Neuronal stem cell (in vitro differentiated cells): ENCODE measurements at regions not wholly inside any gene's neighbourhood (a gene's known extent, or its start where the extent isn't known, plus 50 kb on each side); places are given as distances from the start of the nearest gene placed in this dataset.

Experiments used
- DNase-seq: peaks from one replicate; pipeline ENCODE4 v3.0.0-alpha.2; 2013; ENCODE audit warnings: low spot score
- H2AFZ ChIP-seq: one replicate; pipeline ENCODE4 v1.6.1; 2013; ENCODE audit warnings: mild to moderate bottlenecking, low read length, inconsistent platforms
- H2AK5ac ChIP-seq: 2 replicates; pipeline ENCODE4 v1.6.1; 2013; ENCODE audit warnings: low read depth, mild to moderate bottlenecking, inconsistent platforms, low read length, moderate library complexity, mixed read lengths
- H2BK120ac ChIP-seq: 2 replicates; pipeline ENCODE4 v1.6.1; 2013; ENCODE audit warnings: low read depth, mild to moderate bottlenecking, inconsistent platforms, low read length, moderate library complexity, mixed read lengths
- H2BK12ac ChIP-seq: one replicate; pipeline ENCODE4 v1.6.1; 2013; ENCODE audit warnings: low read length, inconsistent platforms
- H2BK15ac ChIP-seq: 2 replicates; pipeline ENCODE4 v1.6.1; 2013; ENCODE audit warnings: mild to moderate bottlenecking, low read length, inconsistent platforms, mixed read lengths
- H2BK5ac ChIP-seq: one replicate; pipeline ENCODE4 v1.6.1; 2013; ENCODE audit warnings: inconsistent platforms, mild to moderate bottlenecking, low read length, moderate library complexity
- H3K14ac ChIP-seq: one replicate; pipeline ENCODE4 v1.6.1; 2013; ENCODE audit warnings: low read length, inconsistent platforms
- H3K18ac ChIP-seq: 2 replicates; pipeline ENCODE4 v1.6.1; 2013; ENCODE audit warnings: low read length, inconsistent platforms
- H3K23ac ChIP-seq: 2 replicates; pipeline ENCODE4 v1.6.1; 2013; ENCODE audit warnings: low read depth, mild to moderate bottlenecking, mixed read lengths, low read length, inconsistent platforms; ENCODE audit not compliant: poor library complexity
- H3K27ac ChIP-seq: replicated peaks from 3 replicates; pipeline ENCODE4 v1.5.1; 2013; ENCODE audit warnings: low read length, inconsistent platforms
- H3K27me3 ChIP-seq, 3 experiments: 2 replicates each; pipeline ENCODE4 v1.6.1; 2013; ENCODE audit warnings: low read length in 3 of 3, mild to moderate bottlenecking in 2 of 3, inconsistent platforms in 1 of 3, low read depth in 1 of 3, mixed read lengths in 1 of 3, moderate library complexity in 1 of 3; ENCODE audit not compliant: control insufficient read depth in 3 of 3, insufficient read depth in 3 of 3
- H3K36me3 ChIP-seq, 2 donors: replicated peaks in 1 of 2; 2 replicates each; pipeline ENCODE4 v1.6.1; 2013; ENCODE audit warnings: low read length in 2 of 2; ENCODE audit not compliant: control insufficient read depth in 2 of 2, insufficient read depth in 2 of 2
- H3K4ac ChIP-seq: 2 replicates; pipeline ENCODE4 v1.6.1; 2013; ENCODE audit warnings: inconsistent platforms, mild to moderate bottlenecking, low read length, moderate library complexity
- H3K4me1 ChIP-seq, 2 donors: 1 replicate in 1 of 2; 2 replicates in 1 of 2; pipeline ENCODE4 v1.6.1; 2013; ENCODE audit warnings: low read length in 2 of 2, low read depth in 1 of 2; ENCODE audit not compliant: control insufficient read depth in 2 of 2, insufficient read depth in 1 of 2
- H3K4me2 ChIP-seq: one replicate; pipeline ENCODE4 v1.6.1; 2013; ENCODE audit warnings: mild to moderate bottlenecking, low read length, inconsistent platforms; ENCODE audit not compliant: insufficient read depth, poor library complexity, severe bottlenecking
- H3K4me3 ChIP-seq, 2 donors: 2 replicates each; pipeline ENCODE4 v1.5.1; 2013; ENCODE audit warnings: low read length in 2 of 2, mild to moderate bottlenecking in 2 of 2, inconsistent platforms in 1 of 2, moderate library complexity in 1 of 2
- H3K79me1 ChIP-seq: one replicate; pipeline ENCODE4 v1.6.1; 2013; ENCODE audit warnings: low read depth, mild to moderate bottlenecking, inconsistent platforms, low read length, moderate library complexity
- H3K9ac ChIP-seq: one replicate; pipeline ENCODE4 v1.6.1; 2013; ENCODE audit warnings: mild to moderate bottlenecking, low read depth, low read length, inconsistent platforms; ENCODE audit not compliant: poor library complexity
- H3K9me3 ChIP-seq, 2 donors: replicated peaks in 1 of 2; 2 replicates each; pipeline versions ENCODE3 to v1.6.1; 2013; ENCODE audit warnings: low read length in 2 of 2, mild to moderate bottlenecking in 2 of 2, inconsistent platforms in 1 of 2, low read depth in 1 of 2, mixed read lengths in 1 of 2, moderate library complexity in 1 of 2; ENCODE audit not compliant: control insufficient read depth in 2 of 2, insufficient read depth in 1 of 2
- H4K8ac ChIP-seq: one replicate; pipeline ENCODE4 v1.6.1; 2013; ENCODE audit warnings: low read depth, mild to moderate bottlenecking, inconsistent platforms, low read length, moderate library complexity
- H4K91ac ChIP-seq: one replicate; pipeline ENCODE4 v1.6.1; 2013; ENCODE audit warnings: low read length, low read depth, mild to moderate bottlenecking, inconsistent platforms; ENCODE audit not compliant: poor library complexity
- WGBS, 2 donors: extraction: QIAGEN DNeasy Blood & Tissue Kit; methylation state at CpG; one replicate each; pipeline ENCODE4 v1.1.7; 2013; ENCODE audit warnings: missing lambda C conversion rate in 2 of 2, mixed read lengths in 1 of 2; ENCODE audit not compliant: insufficient read length in 2 of 2, insufficient replicate concordance in 1 of 2; ENCODE audit errors: extremely low coverage in 2 of 2; 5-methylcytosine and 5-hydroxymethylcytosine counted together

DNA sequence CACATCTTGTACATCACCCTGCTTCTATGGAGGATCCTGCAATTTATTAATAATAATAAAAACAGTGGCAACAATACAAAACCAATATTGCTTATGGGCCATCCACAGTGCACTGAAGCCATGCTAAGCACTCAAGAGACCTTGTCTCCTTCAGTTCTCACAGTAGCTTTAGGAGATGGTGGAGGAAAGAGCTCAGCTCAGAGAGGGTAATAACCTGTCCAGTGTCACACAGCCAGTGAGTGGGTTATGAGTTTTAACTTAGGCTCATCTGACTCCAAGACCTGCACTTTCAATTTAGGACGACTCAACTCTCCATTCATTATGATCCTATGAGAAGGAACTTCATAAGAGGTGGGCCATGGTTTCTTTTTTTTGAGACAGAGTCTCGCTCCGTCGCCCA lies 347.6 kb upstream of the RUNX1 start:
- Histone ChIP-seq H2BK12ac (no peak overlapping the region), H4K91ac (no peak overlapping the region), H3K9ac (no peak overlapping the region), H3K4ac (no peak overlapping the region), H3K4me3 (no peak overlapping the region), H3K79me1 (no peaks in the 10 kb centered on the region), H2BK5ac (no peak overlapping the region), H2BK120ac (no peak overlapping the region), H3K36me3 (no peaks in the 10 kb centered on the region), H2AK5ac (no peak overlapping the region), H3K18ac (no peak overlapping the region), H3K4me2 (no peak overlapping the region), H4K8ac (no peak overlapping the region), H3K4me1 (no peaks in the 10 kb centered on the region), H3K23ac (no peak overlapping the region), H3K27ac (no peak overlapping the region), H3K14ac (no peak overlapping the region), H3K27me3 (no peaks in the 10 kb centered on the region), H2AFZ (no peak overlapping the region), H2BK15ac (no peak overlapping the region), H3K9me3 (no peaks in the 10 kb centered on the region)
- no CpG with 5 or more reads among the region's 4 CpGs for WGBS, 2 donors
- DNase-seq: no peak

DNA sequence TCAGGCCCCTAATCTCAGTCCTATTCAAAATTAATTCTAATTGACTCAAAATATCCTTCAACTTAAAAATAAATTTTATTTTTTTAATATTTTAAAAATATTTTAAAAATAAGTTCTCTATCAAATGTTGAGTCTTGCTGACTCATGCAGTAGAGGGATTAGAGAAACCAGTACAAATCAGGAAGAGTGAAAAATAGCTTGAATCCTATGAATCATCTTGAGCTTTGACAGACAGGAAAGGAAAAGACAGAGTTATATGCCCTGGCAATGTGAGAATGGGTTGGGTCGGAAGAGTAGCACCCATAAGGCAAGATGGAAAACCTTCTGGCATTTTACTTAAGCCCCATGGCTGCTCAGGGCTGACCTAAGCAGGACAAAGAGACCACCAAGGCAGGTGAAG lies 346.6 kb upstream of the RUNX1 start:
- Histone ChIP-seq H3K4me1 (no peaks in the 10 kb centered on the region), H2BK120ac (no peak overlapping the region), H4K91ac (no peak overlapping the region), H3K4me2 (no peak overlapping the region), H3K36me3 (no peaks in the 10 kb centered on the region), H2AK5ac (no peak overlapping the region), H3K79me1 (no peaks in the 10 kb centered on the region), H4K8ac (no peak overlapping the region), H3K9ac (no peak overlapping the region), H2AFZ (no peak overlapping the region), H2BK12ac (no peak overlapping the region), H2BK15ac (no peak overlapping the region), H3K23ac (no peak overlapping the region), H3K14ac (no peak overlapping the region), H3K27ac (no peak overlapping the region), H3K4me3 (no peak overlapping the region), H2BK5ac (no peak overlapping the region), H3K18ac (no peak overlapping the region), H3K9me3 (no peaks in the 10 kb centered on the region), H3K27me3 (no peaks in the 10 kb centered on the region), H3K4ac (no peak overlapping the region)
- no peak for DNase-seq
- WGBS, 2 donors: no CpG with 5 or more reads among the region's 1 CpG

DNA sequence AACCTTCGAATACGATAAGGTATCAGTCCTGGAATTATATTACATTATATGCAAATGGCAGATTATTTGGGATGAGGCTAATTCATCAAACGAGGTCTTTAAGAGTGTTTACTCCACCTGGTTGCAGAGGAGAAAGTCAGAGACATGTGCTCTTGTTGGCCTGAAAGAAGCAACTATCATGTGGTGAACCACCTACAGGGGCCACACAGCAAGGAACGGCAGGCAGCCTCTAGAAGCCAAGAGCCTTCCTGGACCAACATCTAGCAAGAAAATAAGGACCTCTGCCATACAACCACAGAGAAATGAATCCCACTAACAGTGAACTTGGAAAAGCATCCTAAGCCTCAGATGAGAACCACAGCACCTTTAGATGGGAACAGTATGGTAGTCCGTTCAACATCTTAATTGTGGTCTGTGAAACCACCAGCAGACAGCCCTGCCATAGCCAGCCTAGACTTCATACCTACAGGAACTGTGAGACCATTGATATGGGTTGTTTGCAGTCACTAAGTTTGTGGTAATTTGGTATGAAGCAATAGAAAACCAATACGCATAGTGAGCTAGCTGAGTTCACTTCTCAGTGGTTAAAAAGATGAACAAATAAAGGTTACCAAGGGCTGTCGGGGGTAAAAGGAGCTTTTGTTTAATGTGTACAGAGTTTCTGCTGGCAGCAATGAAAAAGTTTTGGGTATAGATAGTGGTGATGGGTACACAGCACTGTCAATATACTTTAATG lies 345.7 kb upstream of the RUNX1 start:
- Histone ChIP-seq H4K8ac (no peak overlapping the region), H3K4me1 (no peaks in the 10 kb centered on the region), H3K79me1 (no peaks in the 10 kb centered on the region), H3K9me3 (no peaks in the 10 kb centered on the region), H2BK5ac (no peak overlapping the region), H3K14ac (no peak overlapping the region), H3K4me2 (no peak overlapping the region), H3K9ac (no peak overlapping the region), H3K36me3 (no peaks in the 10 kb centered on the region), H3K27ac (no peak overlapping the region), H3K4ac (no peak overlapping the region), H2BK12ac (no peak overlapping the region), H3K4me3 (no peak overlapping the region), H3K27me3 (no peaks in the 10 kb centered on the region), H3K18ac (no peak overlapping the region), H2AFZ (no peak overlapping the region), H3K23ac (no peak overlapping the region), H2BK15ac (no peak overlapping the region), H2AK5ac (no peak overlapping the region), H4K91ac (no peak overlapping the region), H2BK120ac (no peak overlapping the region)
- no CpG with 5 or more reads among the region's 7 CpGs for WGBS, 2 donors
- no peak for DNase-seq

DNA sequence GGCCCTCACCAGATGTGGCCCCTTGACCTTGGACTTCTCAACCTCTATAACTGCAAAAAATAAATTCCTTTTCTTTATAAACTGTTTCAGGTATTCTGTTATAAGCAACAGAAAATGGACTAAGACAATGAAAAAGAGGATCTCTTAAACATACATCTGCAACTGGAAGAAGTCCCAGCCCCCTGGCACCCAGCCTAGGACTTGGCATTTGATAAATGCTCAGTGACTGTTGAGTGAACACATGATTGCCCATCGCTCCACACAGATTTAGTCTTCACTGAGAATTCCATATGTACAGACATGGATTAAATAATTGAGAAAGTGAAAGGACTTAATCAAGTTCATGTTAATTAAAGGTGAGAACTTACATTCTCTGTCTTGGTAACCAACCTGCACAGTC lies 344.9 kb upstream of the RUNX1 start:
- no peaks in the 10 kb centered on the region for H3K27me3 ChIP-seq
- H4K8ac ChIP-seq: no peak overlapping the region
- no peaks in the 10 kb centered on the region for H3K79me1 ChIP-seq
- no peak overlapping the region for H2AFZ ChIP-seq
- H3K18ac ChIP-seq: no peak overlapping the region
- no peak overlapping the region for H2AK5ac ChIP-seq
- H3K27ac ChIP-seq: no peak overlapping the region
- no CpG with 5 or more reads among the region's 1 CpG for whole genome bisulfite sequencing, 2 donors
- H3K4me1 ChIP-seq: no peaks in the 10 kb centered on the region
- H3K4me3 ChIP-seq: no peak overlapping the region
- DNase-seq: no peak
- no peaks in the 10 kb centered on the region for H3K36me3 ChIP-seq
- no peak overlapping the region for H2BK15ac ChIP-seq
- no peak overlapping the region for H3K14ac ChIP-seq
- H3K9ac ChIP-seq: no peak overlapping the region
- H4K91ac ChIP-seq: no peak overlapping the region
- no peaks in the 10 kb centered on the region for H3K9me3 ChIP-seq
- H2BK120ac ChIP-seq: no peak overlapping the region
- no peak overlapping the region for H3K4ac ChIP-seq
- H2BK12ac ChIP-seq: no peak overlapping the region
- H2BK5ac ChIP-seq: no peak overlapping the region
- no peak overlapping the region for H3K23ac ChIP-seq
- no peak overlapping the region for H3K4me2 ChIP-seq
